ENCODE measurements at regions not wholly inside any gene's neighbourhood (a gene's known extent, or its start where the extent isn't known, plus 50 kb on each side); places are given as distances from the start of the nearest gene placed in this dataset.

GRCh38 chr6:9197726-9198125 is 762.4 kb upstream of the SLC35B3 start:
- Mint-ChIP-seq H3K4me1 (no peaks in the 10 kb centered on the region), H3K4me3 (no peak overlapping the region), H3K9me3 (no peaks in the 10 kb centered on the region), H3K36me3 (ENCODE audit: low read depth) (no peaks in the 10 kb centered on the region), H3K27ac (no peak overlapping the region), H3K27me3 (ENCODE audit: insufficient read depth) (no peaks in the 10 kb centered on the region)
- Histone ChIP-seq H3K27me3 (ENCODE audit: control insufficient read depth, insufficient read depth, low read length, poor library complexity, severe bottlenecking) (no peaks in the 10 kb centered on the region), H3K4me1 (ENCODE audit: control insufficient read depth, insufficient read depth, low read length) (no peaks in the 10 kb centered on the region), H3K4me3 (ENCODE audit: low read length) (no peak overlapping the region), H3K9ac (ENCODE audit: extremely low read depth, low read length, poor library complexity, severe bottlenecking) (no peak overlapping the region), H3K9me3 (ENCODE audit: control insufficient read depth, low read length) (no peaks in the 10 kb centered on the region), H3K36me3 (ENCODE audit: control insufficient read depth, insufficient read depth, low read length) (no peaks in the 10 kb centered on the region), H3K27ac (ENCODE audit: low read depth, low read length) (no peak overlapping the region)
- 80 to 91% methylated on average over 1 to 3 of the region's 3 CpGs for WGBS, 2 experiments (ENCODE audit: insufficient coverage in 1 of 2, insufficient read length in 1 of 2)
- DNase-seq: no peak
- no peak for TF ChIP-seq CTCF (conservative IDR thresholded peaks at IDR 0.05)

- no peak for DNase-seq
- H3K4me1 ChIP-seq (ENCODE audit: control insufficient read depth, insufficient read depth, low read length): no peaks in the 10 kb centered on the region
- no peaks in the 10 kb centered on the region for H3K9me3 ChIP-seq (ENCODE audit: control insufficient read depth, low read length)
- 90% methylated on average over 1 of the region's 1 CpG; no CpG with 5 or more reads in 1 of the 2 experiments for WGBS, 2 experiments (ENCODE audit: insufficient coverage in 1 of 2, insufficient read length in 1 of 2)
- no peaks in the 10 kb centered on the region for H3K9me3 Mint-ChIP-seq
- H3K27ac Mint-ChIP-seq: no peak overlapping the region
- H3K9ac ChIP-seq (ENCODE audit: extremely low read depth, low read length, poor library complexity, severe bottlenecking): no peak overlapping the region
- H3K27me3 Mint-ChIP-seq (ENCODE audit: insufficient read depth): no peaks in the 10 kb centered on the region
- no peak overlapping the region for H3K27ac ChIP-seq (ENCODE audit: low read depth, low read length)
- no peak overlapping the region for H3K4me3 Mint-ChIP-seq
- H3K36me3 Mint-ChIP-seq (ENCODE audit: low read depth): no peaks in the 10 kb centered on the region
- no peak overlapping the region for H3K4me3 ChIP-seq (ENCODE audit: low read length)
- no peaks in the 10 kb centered on the region for H3K36me3 ChIP-seq (ENCODE audit: control insufficient read depth, insufficient read depth, low read length)
- TF ChIP-seq CTCF (conservative IDR thresholded peaks at IDR 0.05): no peak
- no peaks in the 10 kb centered on the region for H3K27me3 ChIP-seq (ENCODE audit: control insufficient read depth, insufficient read depth, low read length, poor library complexity, severe bottlenecking)
- no peaks in the 10 kb centered on the region for H3K4me1 Mint-ChIP-seq
Observed at GRCh38 chr6:9195322-9195721, 760.0 kb upstream of the SLC35B3 start.

- no peak overlapping the region for H3K27ac ChIP-seq (ENCODE audit: low read depth, low read length)
- no peak overlapping the region for H3K27ac Mint-ChIP-seq
- 91 to 92% methylated on average over 2 to 4 of the region's 4 CpGs for WGBS, 2 experiments (ENCODE audit: insufficient coverage in 1 of 2, insufficient read length in 1 of 2)
- no peak overlapping the region for H3K9ac ChIP-seq (ENCODE audit: extremely low read depth, low read length, poor library complexity, severe bottlenecking)
- H3K4me1 ChIP-seq (ENCODE audit: control insufficient read depth, insufficient read depth, low read length): no peaks in the 10 kb centered on the region
- H3K4me1 Mint-ChIP-seq: no peaks in the 10 kb centered on the region
- H3K9me3 ChIP-seq (ENCODE audit: control insufficient read depth, low read length): no peaks in the 10 kb centered on the region
- no peak for TF ChIP-seq CTCF (conservative IDR thresholded peaks at IDR 0.05)
- no peaks in the 10 kb centered on the region for H3K9me3 Mint-ChIP-seq
- H3K27me3 ChIP-seq (ENCODE audit: control insufficient read depth, insufficient read depth, low read length, poor library complexity, severe bottlenecking): no peaks in the 10 kb centered on the region
- no peak overlapping the region for H3K4me3 ChIP-seq (ENCODE audit: low read length)
- no peak for DNase-seq
- H3K4me3 Mint-ChIP-seq: no peak overlapping the region
- H3K36me3 Mint-ChIP-seq (ENCODE audit: low read depth): no peaks in the 10 kb centered on the region
- no peaks in the 10 kb centered on the region for H3K27me3 Mint-ChIP-seq (ENCODE audit: insufficient read depth)
- no peaks in the 10 kb centered on the region for H3K36me3 ChIP-seq (ENCODE audit: control insufficient read depth, insufficient read depth, low read length)
Observed at GRCh38 chr6:9192405-9192909, 757.1 kb upstream of the SLC35B3 start.

Data from endodermal cell (in vitro differentiated cells).